HEK293 (cell line): ENCODE measurements at regions not wholly inside any gene's neighbourhood (a gene's known extent, or its start where the extent isn't known, plus 50 kb on each side); places are given as distances from the start of the nearest gene placed in this dataset.
A peak's percentile ranks its signal among the peaks of the same experiment; 100 is the strongest.
"Not testable (repeated sequence)": the region's sequence is repeated elsewhere in the genome, so short reads cannot be mapped to it uniquely, and the experiment has no call there.

ENCODE experiments used
- CTCF ChIA-PET: fragments of 350-600 bp; formaldehyde crosslinking; extraction: SDS; loops from one replicate; lab custom pipeline; 2021; ENCODE audit warnings: antibody characterized with exemption; lab: Yijun Ruan, JAX
- POLR2A ChIA-PET: fragments of 300-600 bp; formaldehyde crosslinking; extraction: SDS; loops from one replicate; lab custom pipeline; 2020; ENCODE audit warnings: antibody characterized with exemption, inconsistent platforms; lab: Yijun Ruan, JAX
- H3K27ac ChIP-seq: fragments of 200-500 bp; sonication (Bioruptor generic); 2 replicates; pipeline ENCODE4 v1.5.1; 2014; ENCODE audit warnings: low read depth, low read length, control low read depth, inconsistent platforms; ENCODE audit errors: extremely low read depth
- H3K36me3 ChIP-seq, 2 experiments: fragments of 200-500 bp in 1 of 2; sonication (Bioruptor generic) in 1 of 2; 1 replicate in 1 of 2; 2 replicates in 1 of 2; pipeline ENCODE4 v1.5.1; 2014 to 2017; ENCODE audit warnings: inconsistent platforms in 2 of 2, low read length in 2 of 2; ENCODE audit not compliant: control insufficient read depth in 2 of 2, insufficient read depth in 1 of 2
- H3K4me1 ChIP-seq: fragments of 200-500 bp; sonication (Bioruptor generic); 2 replicates; pipeline ENCODE4 v1.5.1; 2014; ENCODE audit warnings: mild to moderate bottlenecking, low read length, inconsistent platforms; ENCODE audit not compliant: control insufficient read depth, insufficient read depth
- H3K4me3 ChIP-seq: 2 replicates; pipeline ENCODE4 v1.5.1; 2011; ENCODE audit warnings: low read depth, mild to moderate bottlenecking, control low read depth, low read length, moderate library complexity
- H3K9me3 ChIP-seq: fragments of 200-500 bp; sonication (Bioruptor generic); 2 replicates; pipeline ENCODE4 v1.5.1; 2014; ENCODE audit warnings: low read depth, low read length, inconsistent platforms; ENCODE audit not compliant: control insufficient read depth, insufficient read depth
- GLI2 ChIP-seq: fragments of 450-650 bp; formaldehyde crosslinking; IDR thresholded peaks from 2 replicates; pipeline ENCODE4; 2017; ENCODE audit warnings: missing biosample characterization, missing genetic modification characterization, low read depth, borderline replicate concordance
- OSR2 ChIP-seq: fragments of 450-650 bp; formaldehyde crosslinking; IDR thresholded peaks from 2 replicates; pipeline ENCODE4 v1.5.1; 2016; ENCODE audit warnings: missing biosample characterization, missing genetic modification characterization
- SCRT2 ChIP-seq: fragments of 450-650 bp; formaldehyde crosslinking; IDR thresholded peaks from 2 replicates; pipeline ENCODE4 v1.5.1; 2016; ENCODE audit warnings: missing biosample characterization, missing genetic modification characterization
- ZBTB17 ChIP-seq: fragments of 450-650 bp; formaldehyde crosslinking; IDR thresholded peaks from 2 replicates; pipeline ENCODE4 v1.5.1; 2016; ENCODE audit warnings: missing biosample characterization, missing genetic modification characterization
- ZBTB20 ChIP-seq: fragments of 450-650 bp; formaldehyde crosslinking; IDR thresholded peaks from 2 replicates; pipeline ENCODE4 v1.5.1; 2016; ENCODE audit warnings: missing biosample characterization, missing genetic modification characterization
- ZFHX2 ChIP-seq: fragments of 450-650 bp; formaldehyde crosslinking; conservative IDR thresholded peaks from 2 replicates; pipeline ENCODE4 v1.5.1; 2016; ENCODE audit warnings: missing biosample characterization, missing genetic modification characterization
- ZFP41 ChIP-seq: fragments of 450-650 bp; formaldehyde crosslinking; IDR thresholded peaks from 2 replicates; pipeline ENCODE4 v1.5.1; 2016; ENCODE audit warnings: missing biosample characterization, missing genetic modification characterization, borderline replicate concordance
- ZIC2 ChIP-seq: fragments of 450-650 bp; formaldehyde crosslinking; IDR thresholded peaks from 2 replicates; pipeline ENCODE4 v1.5.1; 2016; ENCODE audit warnings: missing biosample characterization, missing genetic modification characterization
- ZNF146 ChIP-seq: fragments of 450-650 bp; formaldehyde crosslinking; IDR thresholded peaks from 2 replicates; pipeline ENCODE4 v1.5.1; 2016; ENCODE audit warnings: missing biosample characterization, missing genetic modification characterization
- ZNF211 ChIP-seq: fragments of 450-650 bp; formaldehyde crosslinking; IDR thresholded peaks from 2 replicates; pipeline ENCODE4 v1.5.1; 2016; ENCODE audit warnings: low read depth, missing biosample characterization, missing genetic modification characterization
- ZNF221 ChIP-seq: fragments of 450-650 bp; formaldehyde crosslinking; IDR thresholded peaks from 2 replicates; pipeline ENCODE4 v1.5.1; 2017; ENCODE audit warnings: missing biosample characterization, missing genetic modification characterization, borderline replicate concordance
- ZNF274 ChIP-seq, 2 experiments: fragments of 200-500 bp in 1 of 2; fragments of 450-650 bp in 1 of 2; sonication (Bioruptor generic) in 1 of 2; formaldehyde crosslinking in 1 of 2; IDR thresholded peaks; 2 replicates each; pipeline versions ENCODE4 v1.5.1 to v1.6.1; 2014 to 2016; ENCODE audit warnings: borderline replicate concordance in 1 of 2, inconsistent platforms in 1 of 2, low read length in 1 of 2, missing biosample characterization in 1 of 2, missing genetic modification characterization in 1 of 2
- ZNF302 ChIP-seq: fragments of 450-650 bp; formaldehyde crosslinking; IDR thresholded peaks from 2 replicates; pipeline ENCODE4 v1.5.1; 2016; ENCODE audit warnings: missing biosample characterization, missing genetic modification characterization, low read depth
- ZNF623 ChIP-seq: fragments of 450-650 bp; formaldehyde crosslinking; IDR thresholded peaks from 2 replicates; pipeline ENCODE4 v1.5.1; 2016; ENCODE audit warnings: missing biosample characterization, missing genetic modification characterization
- ZNF626 ChIP-seq: fragments of 450-650 bp; sonication (Bioruptor Pico); formaldehyde crosslinking; IDR thresholded peaks from 2 replicates; pipeline ENCODE4 v1.5.1; 2018; ENCODE audit warnings: missing biosample characterization, missing genetic modification characterization, inconsistent platforms
- ZNF791 ChIP-seq: fragments of 450-650 bp; formaldehyde crosslinking; IDR thresholded peaks from 2 replicates; pipeline ENCODE4 v1.5.1; 2016; ENCODE audit warnings: missing biosample characterization, missing genetic modification characterization
- ZSCAN16 ChIP-seq: fragments of 450-650 bp; formaldehyde crosslinking; IDR thresholded peaks from 2 replicates; pipeline ENCODE4 v1.5.1; 2016; ENCODE audit warnings: missing biosample characterization, missing genetic modification characterization
- ZXDB ChIP-seq: fragments of 450-650 bp; formaldehyde crosslinking; IDR thresholded peaks from 2 replicates; pipeline ENCODE4 v1.5.1; 2016; ENCODE audit warnings: missing biosample characterization, missing genetic modification characterization
- TF ChIP-seq, protein P1 (sequence below): fragments of 450-650 bp; formaldehyde crosslinking; IDR thresholded peaks from 2 replicates; pipeline ENCODE4 v1.5.1; 2016; ENCODE audit warnings: missing biosample characterization, missing genetic modification characterization
- TF ChIP-seq, protein P2 (sequence below): fragments of 450-650 bp; formaldehyde crosslinking; IDR thresholded peaks from 2 replicates; pipeline ENCODE4 v1.5.1; 2016; ENCODE audit warnings: missing biosample characterization, missing genetic modification characterization
- TF ChIP-seq, protein P3 (sequence below): fragments of 450-650 bp; formaldehyde crosslinking; IDR thresholded peaks from 2 replicates; pipeline ENCODE4 v1.5.1; 2016; ENCODE audit warnings: missing biosample characterization, missing genetic modification characterization, borderline replicate concordance

DNA sequence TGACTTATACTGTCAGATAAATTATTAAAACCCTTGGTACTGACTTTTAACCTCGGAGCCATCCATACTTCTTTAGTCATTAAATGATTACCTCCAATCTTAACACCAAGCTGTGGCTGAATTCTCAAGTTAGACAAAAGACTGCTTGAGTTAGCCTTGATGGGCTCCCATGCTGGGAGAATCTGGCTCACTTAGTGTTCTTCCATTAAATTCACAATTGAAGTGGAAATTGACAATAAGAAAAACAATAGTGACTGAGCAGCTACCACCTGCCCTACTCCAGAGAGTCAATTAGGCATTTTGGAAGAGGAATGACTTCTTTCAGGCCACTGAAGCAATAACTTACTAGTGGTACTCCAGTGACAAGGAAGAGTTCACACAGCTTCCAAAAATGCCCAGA is 503.0 kb upstream of the CPXCR1 start (continued):
- TF ChIP-seq ZIC2 (tag by site-specific recombination): no peak

DNA sequence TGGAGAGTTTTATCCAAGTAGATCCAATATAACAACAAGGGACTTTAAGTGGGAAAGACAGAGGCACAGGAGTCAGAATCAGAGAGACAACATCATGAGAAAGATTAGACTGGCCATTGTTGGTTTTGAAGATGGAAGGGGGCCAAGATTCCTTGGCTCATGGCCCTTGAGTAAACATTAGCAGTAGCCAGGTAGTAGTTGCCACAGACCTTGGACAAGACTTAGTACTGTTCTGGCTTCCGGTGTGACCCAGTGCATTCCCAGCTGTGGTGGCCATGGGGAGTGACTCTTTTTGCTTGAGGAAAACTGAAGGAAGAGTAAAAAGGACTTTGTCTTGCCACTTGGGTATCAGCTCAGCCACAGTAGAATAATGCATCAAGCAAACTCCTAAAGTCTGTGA is 462.2 kb upstream of the CPXCR1 start:
- no peak for TF ChIP-seq ZFP41 (tag by site-specific recombination)
- TF ChIP-seq ZFHX2 (tag by site-specific recombination): no peak
- no peak for TF ChIP-seq ZNF626 (tag by site-specific recombination)
- no peak overlapping the region for H3K4me3 ChIP-seq
- CTCF ChIA-PET: no interaction called here

DNA sequence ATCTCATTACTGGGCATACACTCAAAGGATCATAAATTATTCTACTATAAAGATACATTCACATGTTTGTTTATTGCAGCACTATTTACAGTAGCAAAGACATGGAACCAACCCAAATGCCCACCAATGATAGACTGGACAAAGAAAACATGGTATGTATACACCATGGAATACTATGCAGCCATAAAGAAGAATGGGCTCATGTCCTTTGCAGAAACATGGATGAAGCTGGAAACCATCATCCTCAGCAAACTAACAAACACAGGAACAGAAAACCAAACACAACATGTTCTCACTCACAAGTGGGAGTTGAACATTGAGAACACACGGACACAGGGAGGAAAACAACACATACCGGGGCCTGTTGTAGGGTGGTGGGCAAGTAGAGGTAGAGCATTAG is 433.1 kb upstream of the CPXCR1 start:
- H3K4me1 ChIP-seq, H3K36me3 ChIP-seq, POLR2A ChIA-PET, H3K27ac ChIP-seq, H3K9me3 ChIP-seq, H3K4me3 ChIP-seq, CTCF ChIA-PET: not testable (repeated sequence)
- peak; percentile 64 for TF ChIP-seq ZNF146 (tag by site-specific recombination)
- TF ChIP-seq, protein P1, sequence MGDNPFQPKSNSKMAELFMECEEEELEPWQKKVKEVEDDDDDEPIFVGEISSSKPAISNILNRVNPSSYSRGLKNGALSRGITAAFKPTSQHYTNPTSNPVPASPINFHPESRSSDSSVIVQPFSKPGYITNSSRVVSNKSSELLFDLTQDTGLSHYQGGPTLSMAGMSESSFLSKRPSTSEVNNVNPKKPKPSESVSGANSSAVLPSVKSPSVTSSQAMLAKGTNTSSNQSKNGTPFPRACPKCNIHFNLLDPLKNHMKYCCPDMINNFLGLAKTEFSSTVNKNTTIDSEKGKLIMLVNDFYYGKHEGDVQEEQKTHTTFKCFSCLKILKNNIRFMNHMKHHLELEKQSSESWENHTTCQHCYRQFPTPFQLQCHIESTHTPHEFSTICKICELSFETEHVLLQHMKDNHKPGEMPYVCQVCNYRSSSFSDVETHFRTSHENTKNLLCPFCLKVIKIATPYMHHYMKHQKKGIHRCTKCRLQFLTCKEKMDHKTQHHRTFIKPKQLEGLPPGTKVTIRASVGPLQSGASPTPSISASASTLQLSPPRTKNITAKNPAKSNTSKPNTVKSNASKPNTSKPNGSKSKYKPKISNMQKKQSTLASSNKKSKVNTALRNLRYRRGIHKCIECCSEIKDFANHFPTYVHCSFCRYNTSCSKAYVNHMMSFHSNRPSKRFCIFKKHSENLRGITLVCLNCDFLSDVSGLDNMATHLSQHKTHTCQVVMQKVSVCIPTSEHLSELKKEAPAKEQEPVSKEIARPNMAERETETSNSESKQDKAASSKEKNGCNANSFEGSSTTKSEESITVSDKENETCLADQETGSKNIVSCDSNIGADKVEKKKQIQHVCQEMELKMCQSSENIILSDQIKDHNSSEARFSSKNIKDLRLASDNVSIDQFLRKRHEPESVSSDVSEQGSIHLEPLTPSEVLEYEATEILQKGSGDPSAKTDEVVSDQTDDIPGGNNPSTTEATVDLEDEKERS (tag by site-specific recombination): peak; percentile 73; the same call in 1 of the 2 replicates

More for the DNA sequence above, 462.2 kb upstream of the CPXCR1 start:
- H3K36me3 ChIP-seq: no peaks in the 10 kb centered on the region
- peaks cover 2% of the 10 kb centered on the region for H3K9me3 ChIP-seq
- H3K27ac ChIP-seq: no peak overlapping the region
- POLR2A ChIA-PET: no interaction called here
- no peaks in the 10 kb centered on the region for H3K4me1 ChIP-seq

DNA sequence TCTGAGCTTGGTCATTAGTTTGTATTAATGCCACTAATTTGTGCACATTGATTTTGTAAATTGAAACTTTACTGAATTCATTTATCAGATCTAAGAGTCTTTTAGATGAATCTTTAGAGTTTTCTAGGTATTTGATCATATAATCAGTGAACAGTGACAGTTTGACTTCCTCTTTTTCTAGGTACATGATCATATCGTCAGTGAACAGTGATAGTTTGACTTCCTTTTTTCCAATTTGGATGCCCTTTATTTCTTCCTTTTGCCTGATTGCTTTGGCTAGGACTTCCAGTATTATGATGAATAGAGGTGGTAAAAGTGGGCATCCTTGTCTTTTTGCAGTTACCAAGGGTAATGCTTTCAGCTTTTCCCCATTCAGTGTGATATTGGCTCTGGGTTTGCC is 421.4 kb upstream of the CPXCR1 start:
- Histone ChIP-seq H3K4me1 (no peaks in the 10 kb centered on the region), H3K36me3 (no peaks in the 10 kb centered on the region), H3K27ac (no peak overlapping the region), H3K9me3 (no peaks in the 10 kb centered on the region; the same call in 1 of the 2 replicates), H3K4me3 (no peak overlapping the region)
- ChIA-PET CTCF (no interaction called here), POLR2A (no interaction called here)
- TF ChIP-seq ZNF221 (tag by site-specific recombination) (no peak), OSR2 (no peak), GLI2 (no peak), ZNF623 (tag by site-specific recombination) (no peak), ZNF302 (no peak), ZBTB20 (tag by site-specific recombination) (no peak), SCRT2 (no peak), ZNF211 (no peak), ZXDB (tag by site-specific recombination) (no peak), ZNF274 (IDR thresholded peaks at IDR 0.05; ENCODE audit: low read length) (no peak), ZNF274 (tag by site-specific recombination; IDR thresholded peaks at IDR 0.05; ENCODE audit: borderline replicate concordance) (no peak), ZSCAN16 (no peak), ZBTB17 (tag by site-specific recombination) (no peak), ZNF791 (no peak)
- TF ChIP-seq, protein P2, sequence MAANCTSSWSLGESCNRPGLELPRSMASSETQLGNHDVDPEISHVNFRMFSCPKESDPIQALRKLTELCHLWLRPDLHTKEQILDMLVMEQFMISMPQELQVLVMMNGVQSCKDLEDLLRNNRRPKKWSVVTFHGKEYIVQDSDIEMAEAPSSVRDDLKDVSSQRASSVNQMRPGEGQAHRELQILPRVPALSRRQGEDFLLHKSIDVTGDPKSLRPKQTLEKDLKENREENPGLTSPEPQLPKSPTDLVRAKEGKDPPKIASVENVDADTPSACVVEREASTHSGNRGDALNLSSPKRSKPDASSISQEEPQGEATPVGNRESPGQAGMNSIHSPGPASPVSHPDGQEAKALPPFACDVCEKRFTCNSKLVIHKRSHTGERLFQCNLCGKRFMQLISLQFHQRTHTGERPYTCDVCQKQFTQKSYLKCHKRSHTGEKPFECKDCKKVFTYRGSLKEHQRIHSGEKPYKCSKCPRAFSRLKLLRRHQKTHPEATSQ (tag by site-specific recombination): no peak
- TF ChIP-seq, protein P3, sequence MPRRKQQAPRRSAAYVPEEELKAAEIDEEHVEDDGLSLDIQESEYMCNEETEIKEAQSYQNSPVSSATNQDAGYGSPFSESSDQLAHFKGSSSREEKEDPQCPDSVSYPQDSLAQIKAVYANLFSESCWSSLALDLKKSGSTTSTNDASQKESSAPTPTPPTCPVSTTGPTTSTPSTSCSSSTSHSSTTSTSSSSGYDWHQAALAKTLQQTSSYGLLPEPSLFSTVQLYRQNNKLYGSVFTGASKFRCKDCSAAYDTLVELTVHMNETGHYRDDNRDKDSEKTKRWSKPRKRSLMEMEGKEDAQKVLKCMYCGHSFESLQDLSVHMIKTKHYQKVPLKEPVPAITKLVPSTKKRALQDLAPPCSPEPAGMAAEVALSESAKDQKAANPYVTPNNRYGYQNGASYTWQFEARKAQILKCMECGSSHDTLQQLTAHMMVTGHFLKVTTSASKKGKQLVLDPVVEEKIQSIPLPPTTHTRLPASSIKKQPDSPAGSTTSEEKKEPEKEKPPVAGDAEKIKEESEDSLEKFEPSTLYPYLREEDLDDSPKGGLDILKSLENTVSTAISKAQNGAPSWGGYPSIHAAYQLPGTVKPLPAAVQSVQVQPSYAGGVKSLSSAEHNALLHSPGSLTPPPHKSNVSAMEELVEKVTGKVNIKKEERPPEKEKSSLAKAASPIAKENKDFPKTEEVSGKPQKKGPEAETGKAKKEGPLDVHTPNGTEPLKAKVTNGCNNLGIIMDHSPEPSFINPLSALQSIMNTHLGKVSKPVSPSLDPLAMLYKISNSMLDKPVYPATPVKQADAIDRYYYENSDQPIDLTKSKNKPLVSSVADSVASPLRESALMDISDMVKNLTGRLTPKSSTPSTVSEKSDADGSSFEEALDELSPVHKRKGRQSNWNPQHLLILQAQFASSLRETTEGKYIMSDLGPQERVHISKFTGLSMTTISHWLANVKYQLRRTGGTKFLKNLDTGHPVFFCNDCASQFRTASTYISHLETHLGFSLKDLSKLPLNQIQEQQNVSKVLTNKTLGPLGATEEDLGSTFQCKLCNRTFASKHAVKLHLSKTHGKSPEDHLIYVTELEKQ (tag by site-specific recombination): no peak
